GM15510 (cell line): ENCODE measurements at regions not wholly inside any gene's neighbourhood (a gene's known extent, or its start where the extent isn't known, plus 50 kb on each side); places are given as distances from the start of the nearest gene placed in this dataset.

Source experiments
- POLR2A ChIP-seq: IDR thresholded peaks from 3 replicates; pipeline ENCODE4 v1.6.1; 2011; ENCODE audit warnings: borderline replicate concordance; ENCODE audit not compliant: insufficient read length; ENCODE audit errors: extremely low read depth

DNA sequence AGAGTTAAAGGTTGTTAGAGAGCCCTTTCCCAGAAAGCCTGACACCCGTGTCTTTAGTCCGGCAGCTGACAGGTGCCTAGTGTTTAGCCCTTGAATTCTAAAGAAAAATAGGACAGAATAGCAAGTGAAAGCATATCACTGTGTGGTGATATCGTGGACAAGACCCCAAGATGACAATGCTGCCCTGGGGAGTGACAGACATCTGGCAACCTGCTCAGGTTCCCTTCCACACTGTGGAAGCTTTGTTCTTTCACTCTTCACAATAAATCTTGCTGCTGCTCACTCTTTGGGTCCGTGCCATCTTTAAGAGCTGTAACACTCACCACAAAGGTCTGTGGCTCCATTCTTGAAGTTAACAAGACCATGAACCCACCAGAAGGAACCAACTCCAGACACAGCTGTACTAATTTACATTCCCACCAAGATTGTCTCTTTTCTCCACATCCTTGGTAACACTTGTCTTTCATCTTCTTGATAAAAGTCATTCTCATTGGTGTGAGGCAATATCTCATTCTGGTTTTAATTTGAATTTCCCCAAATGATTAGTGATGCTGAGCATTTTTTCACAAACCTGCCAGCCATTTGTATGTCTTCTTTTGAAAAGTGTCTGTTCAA, 107.6 kb upstream of the SGIP1 start:
- no peak for TF ChIP-seq POLR2A

DNA sequence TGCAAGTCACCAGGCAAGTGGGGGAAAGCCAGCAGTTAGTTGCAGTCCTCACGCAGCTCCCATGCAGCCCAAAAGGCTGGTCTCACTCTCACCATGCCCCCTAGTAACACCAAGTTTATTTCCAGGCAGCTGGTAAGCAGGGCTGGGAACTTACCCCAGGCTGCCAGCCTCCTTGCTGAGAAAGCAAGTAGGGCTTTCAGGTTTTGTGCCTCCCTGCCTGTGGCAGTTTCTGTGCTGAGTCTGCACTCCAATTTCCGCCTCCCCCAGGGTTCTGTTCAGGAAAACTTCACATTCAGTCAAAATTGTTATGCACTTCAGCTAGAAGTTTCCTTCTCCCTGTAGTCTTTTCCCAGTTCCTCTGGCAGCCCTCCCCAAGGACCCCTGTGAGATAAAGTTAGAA, 102.0 kb upstream of the SGIP1 start:
- TF ChIP-seq POLR2A = no peak

DNA sequence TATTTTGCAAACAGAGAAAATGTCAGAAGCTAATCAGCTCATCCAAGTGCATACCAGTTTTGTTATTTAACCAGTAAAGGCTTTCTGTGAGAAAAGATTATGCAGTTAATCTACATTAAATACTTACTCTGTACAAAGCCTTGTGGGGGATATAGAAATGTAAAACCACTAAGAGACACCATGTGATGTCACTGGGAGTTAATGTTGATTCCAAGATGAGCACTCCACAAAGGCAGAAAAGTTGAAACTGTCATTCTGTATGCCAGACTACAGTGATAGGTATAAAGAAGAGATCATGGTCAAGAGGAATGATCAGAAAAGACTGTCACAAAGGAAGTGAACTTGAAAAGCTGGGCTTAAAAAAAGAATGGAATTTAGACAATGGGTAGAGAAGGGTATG, 100.3 kb upstream of the SGIP1 start:
- no peak for TF ChIP-seq POLR2A

DNA sequence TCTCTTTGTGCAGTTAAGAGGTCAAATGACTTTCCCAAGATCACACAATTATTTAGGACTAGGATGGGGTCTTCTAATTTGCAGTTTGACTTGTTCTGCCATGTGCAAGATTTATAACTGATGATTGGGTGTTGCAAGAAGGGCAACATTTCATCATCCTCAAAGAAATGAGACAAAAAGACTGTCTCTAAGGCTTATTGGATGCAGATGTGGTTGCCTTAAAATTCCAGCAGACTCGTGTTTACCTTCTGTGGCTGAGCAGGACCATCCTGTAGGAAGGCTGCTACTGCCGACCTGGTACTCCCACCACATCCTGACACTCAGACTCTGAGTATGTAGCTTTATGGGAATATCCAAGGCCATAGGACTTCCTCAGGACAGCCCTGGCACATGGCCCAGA, 99.9 kb upstream of the SGIP1 start:
- TF ChIP-seq POLR2A = no peak

DNA sequence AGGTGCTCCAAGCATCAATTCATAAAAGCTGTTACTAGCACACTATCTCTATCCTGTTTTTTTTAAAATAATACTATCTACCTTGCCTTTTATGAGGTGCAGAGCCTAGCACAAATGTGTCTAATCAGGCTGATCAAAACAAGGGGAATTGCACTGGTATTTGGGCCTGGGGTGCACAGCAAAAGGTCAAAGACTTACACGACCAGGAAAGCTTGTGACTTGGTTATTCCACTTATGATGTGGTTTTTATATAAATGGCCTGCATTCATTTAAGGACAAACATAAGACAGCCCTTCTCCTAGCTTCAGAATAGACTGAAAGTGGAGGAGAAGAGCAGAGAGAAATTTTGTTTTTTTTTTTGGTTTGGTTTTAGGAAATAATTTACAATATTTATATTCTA, 98.4 kb upstream of the SGIP1 start:
- no peak for TF ChIP-seq POLR2A

DNA sequence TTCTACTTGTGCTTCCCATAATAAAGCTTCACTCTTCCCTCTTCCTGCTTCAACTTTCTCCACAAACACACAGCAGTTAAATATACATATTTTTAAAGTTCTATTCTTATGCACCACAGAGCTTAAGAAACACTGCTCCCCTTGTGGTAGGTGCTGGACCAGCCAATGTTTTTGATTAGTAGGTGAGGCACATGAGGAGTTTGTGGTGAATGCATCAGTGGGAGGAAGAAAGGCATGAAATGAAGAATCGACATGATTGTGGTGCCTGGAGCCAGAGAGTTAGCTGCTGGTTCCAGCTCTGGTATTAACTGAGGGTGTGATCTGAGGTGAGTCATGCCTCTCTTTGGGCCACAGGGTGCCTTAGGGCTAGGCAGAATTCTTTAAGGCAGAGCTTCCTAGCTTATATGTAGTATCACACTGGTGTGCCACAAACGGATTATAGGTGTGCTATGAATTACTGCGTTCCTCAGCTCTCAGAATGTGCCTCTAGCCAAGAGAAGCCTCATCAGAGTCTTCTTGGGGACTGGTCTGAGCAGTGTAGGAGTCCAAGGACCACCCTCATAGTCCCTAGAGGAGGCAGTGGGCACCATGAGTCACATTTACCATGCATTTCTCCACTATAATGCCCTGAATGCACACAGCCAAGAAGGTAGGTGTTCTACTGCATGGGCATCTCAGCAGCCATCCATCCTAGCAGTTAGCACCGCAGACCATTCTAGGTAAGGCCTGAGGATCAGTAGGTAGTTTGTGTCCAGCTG, 97.4 kb upstream of the SGIP1 start:
- no peak for TF ChIP-seq POLR2A

DNA sequence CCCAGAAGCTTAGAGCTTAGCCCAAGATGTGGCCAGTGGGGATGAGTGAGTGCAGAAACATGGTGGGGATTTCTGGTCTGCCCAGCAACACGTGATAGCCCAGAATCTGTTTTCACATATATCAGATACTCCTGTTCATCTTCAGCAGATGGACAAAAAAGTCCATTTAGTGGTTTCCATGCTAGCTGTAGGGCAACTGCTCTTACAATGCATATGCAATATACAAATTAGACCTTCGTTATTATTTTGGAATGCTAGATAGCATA, 96.9 kb upstream of the SGIP1 start:
- TF ChIP-seq POLR2A = no peak

DNA sequence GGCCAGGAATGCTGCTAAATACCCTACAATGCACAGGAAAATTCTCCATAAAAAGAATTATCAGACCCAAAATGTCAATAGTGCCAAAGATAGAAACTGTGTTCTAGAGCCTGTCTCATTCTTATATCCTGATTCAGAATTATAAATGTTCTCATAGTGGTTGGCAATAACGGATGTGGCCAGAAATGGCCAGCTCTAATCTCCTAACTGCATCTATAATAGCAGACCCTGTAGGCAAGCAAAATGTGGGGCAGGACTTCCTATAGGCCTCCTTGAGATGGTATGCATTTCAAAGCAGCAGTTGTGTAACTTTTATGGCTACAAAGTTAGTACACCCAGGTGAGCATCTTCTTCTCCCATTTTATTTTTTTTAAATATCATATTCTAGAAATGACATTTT, 95.9 kb upstream of the SGIP1 start:
- no peak for TF ChIP-seq POLR2A

DNA sequence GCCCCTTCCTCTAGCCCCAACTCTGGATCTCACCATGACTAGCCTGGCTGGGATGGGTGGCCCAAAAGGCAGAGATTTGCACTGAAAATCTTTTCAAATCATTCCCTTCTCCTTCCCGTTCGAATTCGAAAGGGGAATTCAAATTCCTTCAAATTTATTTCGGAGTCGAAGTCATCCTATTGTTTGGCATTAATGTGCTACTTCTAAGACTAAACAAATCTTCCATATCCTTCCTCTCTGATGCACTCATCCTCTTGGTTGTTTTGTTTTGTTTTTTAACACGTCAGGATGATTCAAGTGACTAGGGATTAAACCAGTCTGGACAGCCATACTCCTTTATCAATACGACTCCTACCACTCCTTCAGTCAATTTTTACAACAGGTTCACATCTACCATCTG, 95.5 kb upstream of the SGIP1 start:
- TF ChIP-seq POLR2A = no peak

DNA sequence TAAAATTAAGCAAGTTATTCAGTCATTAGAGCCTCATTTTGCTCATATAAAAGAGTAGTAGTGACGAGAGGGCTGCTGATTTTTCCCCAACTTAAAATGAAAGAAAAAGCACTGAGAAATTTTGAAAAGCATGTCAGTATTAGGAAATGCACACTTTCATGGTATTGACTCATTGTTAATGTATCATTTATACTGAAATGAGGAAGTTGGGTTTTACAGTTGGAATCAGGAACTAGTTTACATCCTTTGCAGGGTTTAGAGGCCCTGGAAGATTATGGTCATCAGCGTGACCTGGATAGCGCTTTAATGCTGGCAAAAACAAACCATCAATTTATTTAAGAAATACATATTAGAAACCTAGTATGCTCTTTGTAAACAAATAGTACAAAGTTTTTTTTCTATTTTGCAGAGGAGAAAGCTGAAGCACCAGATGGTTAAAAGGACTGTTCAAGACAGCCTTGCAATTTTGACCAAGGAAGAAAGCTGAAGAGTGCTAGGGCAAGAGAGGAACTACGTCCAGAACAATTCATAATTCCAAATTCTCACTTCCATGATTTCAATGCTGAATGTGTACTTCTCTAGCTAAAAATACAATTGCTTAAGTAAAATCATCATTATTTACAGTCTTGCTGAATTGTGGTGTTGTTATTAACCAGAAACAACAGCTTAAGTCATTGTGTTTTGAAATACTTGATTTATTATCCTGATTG, 94.8 kb upstream of the SGIP1 start:
- no peak for TF ChIP-seq POLR2A

DNA sequence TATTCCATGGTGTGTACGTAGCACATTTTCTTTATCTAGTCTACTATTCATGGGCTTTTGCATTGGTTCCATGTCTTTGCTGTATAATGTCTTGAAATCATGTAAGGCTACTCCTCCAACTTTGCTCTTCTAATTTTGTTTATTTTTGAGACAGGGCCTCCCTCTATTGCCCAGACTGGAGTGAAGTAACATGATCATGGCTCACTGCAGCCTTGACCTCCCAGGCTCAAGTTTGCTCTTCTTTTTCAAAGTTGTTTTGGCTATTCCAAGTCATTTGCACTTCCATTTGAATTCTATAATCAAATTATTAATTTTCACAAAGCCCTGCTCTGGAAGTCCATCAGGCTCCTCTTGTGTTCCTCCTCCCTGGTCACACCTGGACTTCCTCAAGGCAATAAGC, 90.2 kb upstream of the SGIP1 start:
- no peak for TF ChIP-seq POLR2A

DNA sequence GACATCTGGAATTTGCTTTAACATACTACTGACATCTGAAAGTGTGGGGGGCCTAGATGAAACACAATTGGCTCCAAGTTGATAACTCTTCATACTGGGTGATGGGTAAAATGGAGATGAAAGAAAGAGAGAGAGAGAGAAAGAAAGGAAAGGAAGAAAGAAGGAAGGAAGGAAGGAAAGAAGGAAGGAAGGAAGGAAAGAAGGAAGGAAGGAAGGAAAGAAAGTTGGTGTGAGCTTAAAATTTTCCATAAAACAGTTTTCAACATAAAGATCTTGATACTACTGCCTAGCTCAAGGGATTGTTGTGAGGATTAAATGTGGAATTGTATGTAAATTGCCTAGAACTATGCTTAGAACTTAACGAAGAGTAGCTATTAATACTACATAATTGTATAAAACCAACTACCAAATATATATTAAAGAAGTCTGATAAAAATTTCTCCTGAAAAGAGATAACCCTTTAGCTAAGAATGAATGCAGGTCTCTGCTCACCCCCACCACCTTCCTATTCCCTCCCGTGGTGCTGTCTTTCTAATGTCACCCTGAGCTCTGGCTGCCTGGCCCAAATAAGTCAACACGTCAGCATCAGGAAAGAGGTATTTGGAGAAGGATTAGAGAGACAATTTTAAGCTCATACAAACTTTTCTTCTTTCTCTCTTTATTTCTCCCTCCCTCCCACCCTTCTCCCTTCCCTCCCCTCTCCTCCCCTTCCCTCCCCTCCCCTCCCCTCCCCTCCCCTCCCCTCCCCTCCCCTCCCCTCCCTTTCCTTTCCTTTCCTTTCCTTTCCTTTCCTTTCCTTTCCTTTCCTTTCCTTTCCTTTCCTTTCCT, 89.3 kb upstream of the SGIP1 start:
- TF ChIP-seq POLR2A = no peak

DNA sequence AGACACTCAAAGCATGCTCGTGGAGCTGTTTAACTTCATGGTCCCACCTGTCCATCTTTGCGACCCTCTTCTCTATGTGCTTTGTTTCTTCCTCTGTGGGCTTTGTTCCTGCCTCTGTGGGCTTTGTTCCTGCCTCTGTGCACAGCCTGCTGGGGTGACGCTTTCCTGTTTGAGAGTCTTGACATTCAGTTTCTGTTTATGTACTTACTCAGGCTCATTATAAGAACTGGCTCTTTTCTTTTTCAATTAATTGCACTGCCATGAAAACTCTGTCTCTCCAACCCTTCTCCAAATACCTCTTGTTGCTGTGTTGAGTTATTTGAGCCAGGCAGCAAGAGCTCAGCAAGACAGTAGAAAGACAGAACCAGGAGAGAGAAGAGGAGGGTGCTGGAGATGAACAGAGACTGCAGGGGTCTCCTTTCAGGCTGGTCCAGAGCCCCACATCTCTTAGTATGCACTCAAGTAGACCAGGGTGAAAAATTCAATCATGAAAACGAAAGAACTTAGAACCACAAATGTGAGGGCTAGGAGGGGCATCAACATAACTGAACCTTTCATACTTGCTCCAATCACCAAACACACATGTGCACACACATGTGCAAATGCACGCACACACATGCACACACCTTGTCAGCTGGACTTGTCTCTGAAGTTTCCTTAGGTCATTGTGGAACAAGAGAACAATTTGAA, 88.3 kb upstream of the SGIP1 start:
- TF ChIP-seq POLR2A = peak; percentile 20

DNA sequence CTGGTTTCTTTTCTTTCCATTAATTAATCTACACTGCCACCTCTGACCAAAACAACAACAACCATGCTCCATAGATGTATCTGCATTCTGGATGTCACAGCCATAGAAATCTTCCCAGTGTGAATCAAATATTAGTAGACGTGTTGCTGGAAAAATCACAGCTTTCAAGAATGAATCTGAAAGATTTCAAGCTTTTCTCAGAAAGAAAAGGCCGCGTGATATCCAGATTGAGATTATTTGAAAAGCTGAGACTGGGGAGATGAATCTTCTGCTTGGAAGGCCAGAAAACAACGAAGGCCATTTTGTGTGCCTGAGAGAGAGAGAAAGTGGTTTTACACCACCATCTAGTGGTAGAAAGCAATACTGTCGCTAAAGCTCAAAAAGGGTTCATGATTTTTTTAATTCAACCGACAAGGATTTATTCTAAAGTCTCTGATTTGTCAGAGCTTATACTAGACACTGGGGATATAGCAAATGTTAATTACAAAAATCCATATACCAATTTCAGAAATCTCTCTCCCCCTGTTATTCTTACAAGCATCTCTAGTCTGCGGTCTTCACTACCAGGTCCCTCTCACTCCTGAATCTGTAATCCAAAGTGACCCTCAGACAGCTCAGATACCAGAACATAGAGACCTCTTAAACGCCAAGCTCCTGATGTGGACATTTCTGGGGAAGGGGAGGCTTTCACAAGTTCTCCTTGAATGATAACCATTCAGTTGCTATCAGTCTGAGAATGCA, 87.5 kb upstream of the SGIP1 start:
- TF ChIP-seq POLR2A = no peak
